B cell (primary cell): ENCODE measurements at regions not wholly inside any gene's neighbourhood (a gene's known extent, or its start where the extent isn't known, plus 50 kb on each side); places are given as distances from the start of the nearest gene placed in this dataset.

Source experiments
- ATAC-seq: fragments of 200-7000 bp; cut with Tn5 transposase; one replicate; pipeline ENCODE4 v1.10.0; 2021; ENCODE audit warnings: low read depth, mild to moderate bottlenecking, moderate number of reproducible peaks, moderate library complexity
- CTCF ChIA-PET: fragments of 350-600 bp; sonication (Branson Sonifier 250); formaldehyde crosslinking; loops from one replicate; lab custom pipeline; 2021; ENCODE audit warnings: antibody characterized with exemption, inconsistent platforms; lab: Charles Lee
- POLR2A ChIA-PET: fragments of 350-600 bp; sonication (Branson Sonifier 250); formaldehyde crosslinking; loops from one replicate; lab custom pipeline; 2021; ENCODE audit warnings: antibody characterized with exemption; lab: Charles Lee
- DNase-seq: peaks from one replicate; pipeline ENCODE4 v3.0.0; 2013
- H2AFZ ChIP-seq: 2 replicates; pipeline ENCODE4 v1.6.1; 2012; ENCODE audit warnings: mild to moderate bottlenecking, low read depth, low read length; ENCODE audit not compliant: insufficient read depth, poor library complexity, severe bottlenecking
- H3K27ac ChIP-seq, 2 donors: 1 replicate in 1 of 2; 2 replicates in 1 of 2; pipeline ENCODE4 v1.5.1; 2012 to 2013; ENCODE audit warnings: low read length in 2 of 2, mild to moderate bottlenecking in 2 of 2, moderate library complexity in 1 of 2
- H3K27me3 ChIP-seq, 4 experiments: fragments of 200-600 bp in 1 of 4; sonication (generic) in 1 of 4; replicated peaks in 1 of 4; 1 replicate in 2 of 4; 2 replicates in 2 of 4; pipeline versions ENCODE4 v1.6.1 to v1.7.0; 2013 to 2016; ENCODE audit warnings: low read length in 3 of 4, mild to moderate bottlenecking in 2 of 4, mixed read lengths in 1 of 4, moderate library complexity in 1 of 4; ENCODE audit not compliant: insufficient read depth in 4 of 4, control insufficient read depth in 3 of 4; ENCODE audit errors: control extremely low read depth in 1 of 4
- H3K36me3 ChIP-seq, 2 experiments: replicated peaks in 1 of 2; 1 replicate in 1 of 2; 2 replicates in 1 of 2; pipeline versions ENCODE4 v1.6.1 to v1.7.1; 2013; ENCODE audit warnings: low read length in 1 of 2; ENCODE audit not compliant: insufficient read depth in 2 of 2, control insufficient read depth in 1 of 2; ENCODE audit errors: control extremely low read depth in 1 of 2, extremely low read depth in 1 of 2
- H3K4me1 ChIP-seq, 2 donors: fragments of 200-600 bp in 1 of 2; sonication (generic) in 1 of 2; 1 replicate in 1 of 2; 2 replicates in 1 of 2; pipeline versions ENCODE4 v1.5.1 to v1.6.1; 2013 to 2017; ENCODE audit warnings: low read length in 2 of 2; ENCODE audit not compliant: control insufficient read depth in 2 of 2, insufficient read depth in 2 of 2
- H3K4me2 ChIP-seq: replicated peaks from 2 replicates; pipeline ENCODE3; 2012; ENCODE audit warnings: mild to moderate bottlenecking, low read depth, low read length; ENCODE audit not compliant: poor library complexity, severe bottlenecking
- H3K4me3 ChIP-seq, 5 experiments: fragments of 200-600 bp in 1 of 5; sonication (generic) in 1 of 5; 1 replicate in 3 of 5; 2 replicates in 2 of 5; pipeline versions ENCODE4 v1.5.1 to v1.7.0; 2011 to 2016; ENCODE audit warnings: low read length in 4 of 5, mild to moderate bottlenecking in 4 of 5, low read depth in 2 of 5, control low read depth in 1 of 5, moderate library complexity in 1 of 5; ENCODE audit not compliant: insufficient read depth in 1 of 5; ENCODE audit errors: control extremely low read depth in 1 of 5, extremely low read depth in 1 of 5
- H3K79me2 ChIP-seq: fragments of 200-600 bp; sonication (generic); one replicate; pipeline ENCODE4 v1.6.0; 2016; ENCODE audit warnings: low read length; ENCODE audit not compliant: control insufficient read depth, insufficient read depth
- H3K9ac ChIP-seq: fragments of 200-600 bp; sonication (generic); 2 replicates; pipeline ENCODE4 v1.6.1; 2017; ENCODE audit warnings: mild to moderate bottlenecking, low read length, moderate library complexity
- H3K9me3 ChIP-seq, 3 donors: one replicate each; pipeline versions ENCODE4 v1.6.1 to v1.7.1; 2013; ENCODE audit warnings: low read length in 2 of 3; ENCODE audit not compliant: control insufficient read depth in 2 of 3, insufficient read depth in 1 of 3; ENCODE audit errors: control extremely low read depth in 1 of 3
- H4K20me1 ChIP-seq: 2 replicates; pipeline ENCODE4 v1.6.0; 2012; ENCODE audit warnings: mild to moderate bottlenecking, low read length; ENCODE audit not compliant: insufficient read depth, control insufficient read depth, poor library complexity, severe bottlenecking
- H3K27ac Mint-ChIP-seq: one replicate; pipeline ENCODE4 v1.8.0; 2021; ENCODE audit warnings: mixed read lengths
- H3K27me3 Mint-ChIP-seq: one replicate; pipeline ENCODE4 v1.8.0; 2021; ENCODE audit warnings: mixed read lengths
- H3K4me1 Mint-ChIP-seq: one replicate; pipeline ENCODE4 v1.8.0; 2021; ENCODE audit warnings: mixed read lengths
- H3K4me3 Mint-ChIP-seq: one replicate; pipeline ENCODE4 v1.8.0; 2021; ENCODE audit warnings: mixed read lengths
- H3K9me3 Mint-ChIP-seq: one replicate; pipeline ENCODE4 v1.8.0; 2022; ENCODE audit warnings: mixed read lengths; ENCODE audit not compliant: insufficient read depth
- EZH2 ChIP-seq: IDR thresholded peaks from 2 replicates; pipeline ENCODE4 v1.6.1; 2012; ENCODE audit warnings: borderline replicate concordance, low read depth, mild to moderate bottlenecking, moderate library complexity, low read length; ENCODE audit not compliant: insufficient read depth, poor library complexity, severe bottlenecking
- WGBS: methylation state at CpG from one replicate; pipeline ENCODE4 v1.1.5; 2013; ENCODE audit warnings: missing lambda C conversion rate; ENCODE audit not compliant: insufficient coverage; 5-methylcytosine and 5-hydroxymethylcytosine counted together
- intact Hi-C: fragments of 100-400 bp; cut with micrococcal nuclease; formaldehyde crosslinking; loops from one replicate; pipeline ENCODE4 v1.10.0; 2022
- TF ChIP-seq, protein P1 (sequence below): fragments of 200-600 bp; IDR thresholded peaks from one replicate; pipeline ENCODE4 v1.8.0; 2022; ENCODE audit warnings: antibody characterized with exemption, mild to moderate bottlenecking

DNA sequence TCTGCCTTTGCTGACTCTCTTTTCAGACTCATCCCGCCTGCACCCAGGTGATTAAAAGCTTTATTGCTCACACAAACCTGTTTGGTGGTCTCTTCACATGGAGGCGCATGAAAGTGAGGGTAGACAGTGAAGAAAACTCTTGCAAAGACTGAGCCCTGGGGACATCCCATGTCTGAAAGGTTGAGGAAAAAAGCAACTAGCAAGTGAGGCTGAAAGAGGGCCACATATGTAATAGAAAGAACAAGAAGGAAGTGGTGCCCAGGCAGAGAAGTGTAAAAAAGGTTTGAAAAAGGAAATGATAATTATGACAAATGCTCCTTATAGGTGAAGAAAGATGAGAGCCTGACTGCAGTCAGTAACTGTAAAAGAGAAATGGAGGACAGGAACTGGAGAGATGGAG is 115.9 kb upstream of the NEK7 start:
- no peak for TF ChIP-seq EZH2
- TF ChIP-seq, protein P1, sequence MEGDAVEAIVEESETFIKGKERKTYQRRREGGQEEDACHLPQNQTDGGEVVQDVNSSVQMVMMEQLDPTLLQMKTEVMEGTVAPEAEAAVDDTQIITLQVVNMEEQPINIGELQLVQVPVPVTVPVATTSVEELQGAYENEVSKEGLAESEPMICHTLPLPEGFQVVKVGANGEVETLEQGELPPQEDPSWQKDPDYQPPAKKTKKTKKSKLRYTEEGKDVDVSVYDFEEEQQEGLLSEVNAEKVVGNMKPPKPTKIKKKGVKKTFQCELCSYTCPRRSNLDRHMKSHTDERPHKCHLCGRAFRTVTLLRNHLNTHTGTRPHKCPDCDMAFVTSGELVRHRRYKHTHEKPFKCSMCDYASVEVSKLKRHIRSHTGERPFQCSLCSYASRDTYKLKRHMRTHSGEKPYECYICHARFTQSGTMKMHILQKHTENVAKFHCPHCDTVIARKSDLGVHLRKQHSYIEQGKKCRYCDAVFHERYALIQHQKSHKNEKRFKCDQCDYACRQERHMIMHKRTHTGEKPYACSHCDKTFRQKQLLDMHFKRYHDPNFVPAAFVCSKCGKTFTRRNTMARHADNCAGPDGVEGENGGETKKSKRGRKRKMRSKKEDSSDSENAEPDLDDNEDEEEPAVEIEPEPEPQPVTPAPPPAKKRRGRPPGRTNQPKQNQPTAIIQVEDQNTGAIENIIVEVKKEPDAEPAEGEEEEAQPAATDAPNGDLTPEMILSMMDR, result no peak
- CTCF ChIA-PET, result no interaction called here
- H3K9me3 Mint-ChIP-seq, result no peaks in the 10 kb centered on the region

GRCh38 chr1:198042168-198042567 is 114.6 kb upstream of the NEK7 start:
- no peaks in the 10 kb centered on the region for H3K9me3 ChIP-seq
- no peak overlapping the region for H3K27ac Mint-ChIP-seq
- no peaks in the 10 kb centered on the region for H4K20me1 ChIP-seq
- POLR2A ChIA-PET, result no interaction called here
- no peak overlapping the region for H3K9ac ChIP-seq
- H3K79me2 ChIP-seq, result no peaks in the 10 kb centered on the region
- no peaks in the 10 kb centered on the region for H3K4me1 ChIP-seq
- H3K27ac ChIP-seq, result no peak overlapping the region
- no peak overlapping the region for H3K4me3 ChIP-seq
- DNase-seq, result no peak
- H3K4me3 Mint-ChIP-seq, result no peak overlapping the region
- H3K36me3 ChIP-seq, result no peaks in the 10 kb centered on the region
- WGBS, result no CpG with 5 or more reads among the region's 2 CpGs
- intact Hi-C loops, result no loop called here
- TF ChIP-seq EZH2, result no peak
- TF ChIP-seq, protein P1, result no peak
- CTCF ChIA-PET, result no interaction called here
- no peaks in the 10 kb centered on the region for H3K4me1 Mint-ChIP-seq
- H3K9me3 Mint-ChIP-seq, result no peaks in the 10 kb centered on the region
- H2AFZ ChIP-seq, result no peak overlapping the region
- H3K27me3 Mint-ChIP-seq, result no peaks in the 10 kb centered on the region
- no peak overlapping the region for H3K4me2 ChIP-seq
- ATAC-seq, result no peak
- no peaks in the 10 kb centered on the region for H3K27me3 ChIP-seq

More for the DNA sequence above, 115.9 kb upstream of the NEK7 start:
- H3K4me2 ChIP-seq, result no peak overlapping the region
- no peak overlapping the region for H3K27ac ChIP-seq
- intact Hi-C loops, result no loop called here
- H3K4me1 ChIP-seq, result no peaks in the 10 kb centered on the region
- no peaks in the 10 kb centered on the region for H3K27me3 ChIP-seq
- no peaks in the 10 kb centered on the region for H4K20me1 ChIP-seq
- no peaks in the 10 kb centered on the region for H3K36me3 ChIP-seq
- Mint-ChIP-seq H3K27ac (no peak overlapping the region), H3K4me3 (no peak overlapping the region), H3K27me3 (no peaks in the 10 kb centered on the region), H3K4me1 (no peaks in the 10 kb centered on the region)
- no peak overlapping the region for H2AFZ ChIP-seq
- no peaks in the 10 kb centered on the region for H3K9me3 ChIP-seq
- 100% methylated on average over 1 of the region's 2 CpGs for WGBS
- H3K79me2 ChIP-seq, result no peaks in the 10 kb centered on the region
- ATAC-seq (no peak), DNase-seq (no peak)
- no peak overlapping the region for H3K4me3 ChIP-seq
- H3K9ac ChIP-seq, result no peak overlapping the region
- POLR2A ChIA-PET, result no interaction called here
